ENCODE measurements at regions not wholly inside any gene's neighbourhood (a gene's known extent, or its start where the extent isn't known, plus 50 kb on each side); places are given as distances from the start of the nearest gene placed in this dataset.

DNA sequence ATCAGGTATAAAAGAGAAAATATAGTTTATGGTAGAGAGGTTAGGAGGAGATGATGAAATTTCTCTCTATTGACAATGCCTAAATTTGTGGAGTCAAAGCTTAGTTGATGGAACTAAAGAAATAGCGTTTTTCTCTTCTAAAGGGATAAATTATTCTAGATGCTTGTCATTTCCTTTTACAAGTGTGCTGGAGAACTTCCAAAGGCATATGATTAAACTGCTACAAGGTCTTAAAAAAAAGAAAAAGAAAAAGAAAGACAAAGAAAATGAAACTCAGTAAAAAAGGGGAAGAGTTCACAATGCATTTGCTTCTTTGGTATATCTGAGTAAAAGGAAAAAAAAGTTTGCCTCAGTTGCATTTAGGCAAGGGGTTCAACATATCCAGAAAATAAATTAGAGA, 499.8 kb upstream of the PTCHD4 start (continued):
- TF ChIP-seq, protein P1, sequence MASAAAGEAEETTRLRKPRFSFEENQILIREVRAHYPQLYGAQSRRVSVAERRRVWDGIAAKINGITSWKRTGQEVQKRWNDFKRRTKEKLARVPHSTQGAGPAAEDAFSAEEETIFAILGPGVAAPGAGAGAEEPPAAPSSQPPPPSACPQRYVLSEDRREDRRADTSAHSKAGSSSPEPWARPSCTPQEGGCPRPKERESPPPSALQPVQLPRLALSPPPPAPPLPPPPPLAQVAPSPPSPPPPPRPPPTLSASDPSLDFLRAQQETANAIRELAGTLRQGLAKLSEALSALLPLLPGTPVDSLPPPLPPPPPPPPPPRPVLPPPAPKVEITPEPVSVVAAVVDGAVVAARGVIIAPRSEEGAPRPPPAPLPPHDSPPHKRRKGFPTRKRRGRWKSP (CRISPR knock-in tag; IDR thresholded peaks at IDR 0.05) = no peak
- TF ChIP-seq SRSF4 (IDR thresholded peaks at IDR 0.05; ENCODE audit: low read depth, low read length, poor library complexity, severe bottlenecking) = no peak
- TF ChIP-seq, protein P2, sequence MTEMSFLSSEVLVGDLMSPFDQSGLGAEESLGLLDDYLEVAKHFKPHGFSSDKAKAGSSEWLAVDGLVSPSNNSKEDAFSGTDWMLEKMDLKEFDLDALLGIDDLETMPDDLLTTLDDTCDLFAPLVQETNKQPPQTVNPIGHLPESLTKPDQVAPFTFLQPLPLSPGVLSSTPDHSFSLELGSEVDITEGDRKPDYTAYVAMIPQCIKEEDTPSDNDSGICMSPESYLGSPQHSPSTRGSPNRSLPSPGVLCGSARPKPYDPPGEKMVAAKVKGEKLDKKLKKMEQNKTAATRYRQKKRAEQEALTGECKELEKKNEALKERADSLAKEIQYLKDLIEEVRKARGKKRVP (CRISPR knock-in tag; IDR thresholded peaks at IDR 0.05) = no peak
- TF ChIP-seq THAP11 (CRISPR knock-in tag; IDR thresholded peaks at IDR 0.05) = no peak
- TF ChIP-seq SOX6 (IDR thresholded peaks at IDR 0.05) = no peak
- no peak for TF ChIP-seq SOX6 (CRISPR knock-in tag; IDR thresholded peaks at IDR 0.05)

DNA sequence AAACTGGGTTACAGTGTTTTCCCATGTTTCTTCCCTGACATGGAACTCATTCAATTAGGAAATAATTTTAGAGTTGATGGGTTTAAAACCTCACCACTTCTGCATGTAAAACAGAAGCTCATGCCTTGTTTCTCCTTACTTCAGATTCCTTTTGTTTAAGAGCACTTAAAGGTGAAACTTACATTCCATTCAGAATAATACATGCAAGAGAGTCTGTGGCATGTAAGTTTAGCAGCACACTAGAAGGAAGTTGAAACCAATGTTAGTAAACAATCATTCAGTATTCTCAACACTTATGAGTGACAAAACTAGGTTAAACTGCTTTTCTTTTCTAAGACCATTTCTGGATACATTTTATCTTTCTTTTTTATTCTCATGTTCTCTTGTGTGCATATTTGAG, 495.6 kb upstream of the PTCHD4 start:
- H2AFZ ChIP-seq (ENCODE audit: low read length) = no peak overlapping the region
- FAIRE-seq (no peak), ATAC-seq (no peak), DNase-seq (ENCODE audit: low spot score) (no peak)
- ChIA-PET CTCF (ENCODE audit: low intra/inter-chr PET ratio, low total read pairs) (no interaction called here), POLR2A (no interaction called here)
- no peak overlapping the region for H3K9ac ChIP-seq (ENCODE audit: insufficient read depth, low read depth, low read length)
- no peak overlapping the region for H3K27ac ChIP-seq (ENCODE audit: extremely low read length, insufficient read depth, low read length)
- H4K20me1 ChIP-seq (ENCODE audit: insufficient read depth, low read length) = no peaks in the 10 kb centered on the region
- H3K27me3 ChIP-seq (ENCODE audit: control insufficient read depth in 1 of 2, insufficient read depth in 2 of 2, low read length in 2 of 2) = no peaks in the 10 kb centered on the region
- no peak overlapping the region for H3K4me3 ChIP-seq (replicated peaks in 1 of 3; ENCODE audit: insufficient read depth in 1 of 3, low read depth in 2 of 3, low read length in 3 of 3)
- H3K9me3 ChIP-seq (ENCODE audit: low read length) = no peaks in the 10 kb centered on the region
- BruUV-seq (replicated peaks) = no TSS peak
- no peaks in the 10 kb centered on the region for H3K4me1 ChIP-seq (ENCODE audit: insufficient read depth, low read length)
- no peaks in the 10 kb centered on the region for H3K79me2 ChIP-seq (ENCODE audit: insufficient read depth, low read length)
- in situ Hi-C loops (cut with HindIII; ENCODE audit: extremely low pct_ligation_motif_present, low pct_unique_long_range_greater_than_20kb) = no loop called here
- no peak overlapping the region for H3K4me2 ChIP-seq (ENCODE audit: low read depth, low read length)
- H3K36me3 ChIP-seq (replicated peaks in 1 of 2; ENCODE audit: control insufficient read depth in 1 of 2, insufficient read depth in 2 of 2, low read length in 2 of 2) = no peaks in the 10 kb centered on the region
- intact Hi-C loops (cut with micrococcal nuclease; ENCODE audit: unreplicated experiment) = no loop called here
- TF ChIP-seq ZSCAN20 (CRISPR knock-in tag; IDR thresholded peaks at IDR 0.05; ENCODE audit: borderline replicate concordance) = no peak
- no peak for TF ChIP-seq IRX3 (CRISPR knock-in tag; IDR thresholded peaks at IDR 0.05; ENCODE audit: borderline replicate concordance, low read depth)
- no peak for TF ChIP-seq SP5 (CRISPR knock-in tag; IDR thresholded peaks at IDR 0.05; ENCODE audit: borderline replicate concordance, low read depth)
